ENCODE measurements at regions not wholly inside any gene's neighbourhood (a gene's known extent, or its start where the extent isn't known, plus 50 kb on each side); places are given as distances from the start of the nearest gene placed in this dataset.

- DNase-seq (ENCODE audit: low read depth) = peak; percentile 77
- no peak overlapping the region for H3K4me3 ChIP-seq (ENCODE audit: control insufficient read depth, low read depth, low read length)
- TF ChIP-seq, protein P1, sequence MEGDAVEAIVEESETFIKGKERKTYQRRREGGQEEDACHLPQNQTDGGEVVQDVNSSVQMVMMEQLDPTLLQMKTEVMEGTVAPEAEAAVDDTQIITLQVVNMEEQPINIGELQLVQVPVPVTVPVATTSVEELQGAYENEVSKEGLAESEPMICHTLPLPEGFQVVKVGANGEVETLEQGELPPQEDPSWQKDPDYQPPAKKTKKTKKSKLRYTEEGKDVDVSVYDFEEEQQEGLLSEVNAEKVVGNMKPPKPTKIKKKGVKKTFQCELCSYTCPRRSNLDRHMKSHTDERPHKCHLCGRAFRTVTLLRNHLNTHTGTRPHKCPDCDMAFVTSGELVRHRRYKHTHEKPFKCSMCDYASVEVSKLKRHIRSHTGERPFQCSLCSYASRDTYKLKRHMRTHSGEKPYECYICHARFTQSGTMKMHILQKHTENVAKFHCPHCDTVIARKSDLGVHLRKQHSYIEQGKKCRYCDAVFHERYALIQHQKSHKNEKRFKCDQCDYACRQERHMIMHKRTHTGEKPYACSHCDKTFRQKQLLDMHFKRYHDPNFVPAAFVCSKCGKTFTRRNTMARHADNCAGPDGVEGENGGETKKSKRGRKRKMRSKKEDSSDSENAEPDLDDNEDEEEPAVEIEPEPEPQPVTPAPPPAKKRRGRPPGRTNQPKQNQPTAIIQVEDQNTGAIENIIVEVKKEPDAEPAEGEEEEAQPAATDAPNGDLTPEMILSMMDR (IDR thresholded peaks at IDR 0.05; ENCODE audit: control insufficient read depth, insufficient read depth, low read depth, low read length, missing control alignments) = no peak
These were observed 477.5 kb upstream of the SPHKAP start for GRCh38 chr2:228658998-228659397.

GRCh38 chr2:228657807-228658402 lies 476.4 kb upstream of the SPHKAP start:
- no peak for DNase-seq (ENCODE audit: low read depth)
- H3K4me3 ChIP-seq (ENCODE audit: control insufficient read depth, low read depth, low read length) = no peak overlapping the region
- TF ChIP-seq, protein P1 (IDR thresholded peaks at IDR 0.05; ENCODE audit: control insufficient read depth, insufficient read depth, low read depth, low read length, missing control alignments) = peak; percentile 51

DNA sequence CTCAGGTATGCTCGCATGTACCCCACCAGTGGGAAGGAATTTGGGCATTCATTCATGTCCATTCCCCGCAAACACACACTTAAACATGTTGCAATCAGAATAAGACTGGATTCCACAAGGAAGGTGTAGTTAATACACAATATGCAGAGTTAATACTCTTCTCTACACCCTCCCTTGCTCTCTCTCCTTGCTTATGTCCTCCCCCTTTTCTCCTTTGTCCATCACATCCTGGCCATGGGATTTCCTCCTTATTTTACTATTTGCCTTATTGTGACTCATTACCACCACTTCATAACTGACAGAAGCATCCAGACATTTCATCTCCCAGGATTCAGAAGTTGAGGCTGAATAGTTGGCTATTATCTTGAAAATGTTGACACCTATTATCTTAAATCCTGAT lies 473.8 kb upstream of the SPHKAP start:
- DNase-seq (ENCODE audit: low read depth) = no peak
- H3K4me3 ChIP-seq (ENCODE audit: control insufficient read depth, low read depth, low read length) = no peak overlapping the region
- TF ChIP-seq, protein P1 (IDR thresholded peaks at IDR 0.05; ENCODE audit: control insufficient read depth, insufficient read depth, low read depth, low read length, missing control alignments) = no peak

- TF ChIP-seq, protein P1 (IDR thresholded peaks at IDR 0.05; ENCODE audit: control insufficient read depth, insufficient read depth, low read depth, low read length, missing control alignments) = no peak
- DNase-seq (ENCODE audit: low read depth) = no peak
- no peak overlapping the region for H3K4me3 ChIP-seq (ENCODE audit: control insufficient read depth, low read depth, low read length)
These were observed 473.2 kb upstream of the SPHKAP start for GRCh38 chr2:228654707-228655106.

GRCh38 chr2:228653884-228654283 lies 472.4 kb upstream of the SPHKAP start:
- no peak overlapping the region for H3K4me3 ChIP-seq (ENCODE audit: control insufficient read depth, low read depth, low read length)
- no peak for DNase-seq (ENCODE audit: low read depth)
- TF ChIP-seq, protein P1 (IDR thresholded peaks at IDR 0.05; ENCODE audit: control insufficient read depth, insufficient read depth, low read depth, low read length, missing control alignments) = no peak

- DNase-seq (ENCODE audit: low read depth) = no peak
- no peak overlapping the region for H3K4me3 ChIP-seq (ENCODE audit: control insufficient read depth, low read depth, low read length)
- TF ChIP-seq, protein P1 (IDR thresholded peaks at IDR 0.05; ENCODE audit: control insufficient read depth, insufficient read depth, low read depth, low read length, missing control alignments) = no peak
These were observed 470.9 kb upstream of the SPHKAP start for GRCh38 chr2:228652366-228652765.

Measured in AG09309 (cell line).